Glutamatergic neuron (in vitro differentiated cells): ENCODE measurements at regions not wholly inside any gene's neighbourhood (a gene's known extent, or its start where the extent isn't known, plus 50 kb on each side); places are given as distances from the start of the nearest gene placed in this dataset.
"Not testable (repeated sequence)": the region's sequence is repeated elsewhere in the genome, so short reads cannot be mapped to it uniquely, and the experiment has no call there.

Experiments used
- DNase-seq: peaks from one replicate; pipeline ENCODE4 v3.0.0; 2022
- H3K27ac Mint-ChIP-seq: one replicate; pipeline ENCODE4 v1.8.0; 2020; ENCODE audit warnings: mild to moderate bottlenecking, mixed read lengths, inconsistent platforms; ENCODE audit not compliant: unreplicated experiment
- H3K27me3 Mint-ChIP-seq: one replicate; pipeline ENCODE4 v1.8.0; 2020; ENCODE audit warnings: mild to moderate bottlenecking, moderate library complexity, mixed read lengths, inconsistent platforms; ENCODE audit not compliant: unreplicated experiment
- H3K36me3 Mint-ChIP-seq: one replicate; pipeline ENCODE4 v1.8.0; 2020; ENCODE audit warnings: mild to moderate bottlenecking, mixed read lengths, inconsistent platforms; ENCODE audit not compliant: unreplicated experiment
- H3K4me1 Mint-ChIP-seq: one replicate; pipeline ENCODE4 v1.8.0; 2020; ENCODE audit warnings: mild to moderate bottlenecking, low read depth, mixed read lengths, inconsistent platforms; ENCODE audit not compliant: unreplicated experiment
- H3K4me3 Mint-ChIP-seq: one replicate; pipeline ENCODE4 v1.8.0; 2020; ENCODE audit warnings: mild to moderate bottlenecking, mixed read lengths, inconsistent platforms; ENCODE audit not compliant: unreplicated experiment
- H3K9me3 Mint-ChIP-seq: one replicate; pipeline ENCODE4 v1.8.0; 2020; ENCODE audit warnings: mild to moderate bottlenecking, moderate library complexity, mixed read lengths, inconsistent platforms; ENCODE audit not compliant: unreplicated experiment
- TF ChIP-seq, protein P1 (sequence below): fragments of 200-600 bp; sonication (generic); IDR thresholded peaks from one replicate; pipeline ENCODE4 v1.5.0; 2021; ENCODE audit not compliant: partially characterized antibody, unreplicated experiment

DNA sequence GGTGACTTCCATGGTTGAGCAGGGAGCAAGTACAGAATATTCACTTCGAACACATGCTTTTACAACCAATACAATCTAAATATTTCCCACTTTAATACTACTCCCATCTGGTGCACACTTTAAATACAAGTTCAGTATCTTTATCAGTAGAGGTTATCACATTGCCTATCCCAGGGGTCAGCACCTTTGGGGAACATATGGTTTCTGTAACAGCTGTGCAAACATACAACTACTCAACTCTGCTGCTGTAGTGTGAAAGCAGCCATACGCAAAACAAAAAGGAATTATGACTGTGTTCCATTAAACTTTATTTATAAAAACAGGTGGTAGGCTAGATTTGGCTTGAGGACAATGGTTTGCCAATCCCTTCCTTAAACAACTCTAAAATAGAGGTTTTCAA is 157.5 kb downstream of the XPNPEP1 start:
- TF ChIP-seq, protein P1, sequence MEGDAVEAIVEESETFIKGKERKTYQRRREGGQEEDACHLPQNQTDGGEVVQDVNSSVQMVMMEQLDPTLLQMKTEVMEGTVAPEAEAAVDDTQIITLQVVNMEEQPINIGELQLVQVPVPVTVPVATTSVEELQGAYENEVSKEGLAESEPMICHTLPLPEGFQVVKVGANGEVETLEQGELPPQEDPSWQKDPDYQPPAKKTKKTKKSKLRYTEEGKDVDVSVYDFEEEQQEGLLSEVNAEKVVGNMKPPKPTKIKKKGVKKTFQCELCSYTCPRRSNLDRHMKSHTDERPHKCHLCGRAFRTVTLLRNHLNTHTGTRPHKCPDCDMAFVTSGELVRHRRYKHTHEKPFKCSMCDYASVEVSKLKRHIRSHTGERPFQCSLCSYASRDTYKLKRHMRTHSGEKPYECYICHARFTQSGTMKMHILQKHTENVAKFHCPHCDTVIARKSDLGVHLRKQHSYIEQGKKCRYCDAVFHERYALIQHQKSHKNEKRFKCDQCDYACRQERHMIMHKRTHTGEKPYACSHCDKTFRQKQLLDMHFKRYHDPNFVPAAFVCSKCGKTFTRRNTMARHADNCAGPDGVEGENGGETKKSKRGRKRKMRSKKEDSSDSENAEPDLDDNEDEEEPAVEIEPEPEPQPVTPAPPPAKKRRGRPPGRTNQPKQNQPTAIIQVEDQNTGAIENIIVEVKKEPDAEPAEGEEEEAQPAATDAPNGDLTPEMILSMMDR: no peak
- Mint-ChIP-seq H3K4me1 (peaks cover 4% of the 10 kb centered on the region), H3K4me3 (no peak overlapping the region), H3K9me3 (no peaks in the 10 kb centered on the region), H3K36me3 (no peaks in the 10 kb centered on the region), H3K27me3 (peaks cover 1% of the 10 kb centered on the region), H3K27ac (no peak overlapping the region)
- no peak for DNase-seq

DNA sequence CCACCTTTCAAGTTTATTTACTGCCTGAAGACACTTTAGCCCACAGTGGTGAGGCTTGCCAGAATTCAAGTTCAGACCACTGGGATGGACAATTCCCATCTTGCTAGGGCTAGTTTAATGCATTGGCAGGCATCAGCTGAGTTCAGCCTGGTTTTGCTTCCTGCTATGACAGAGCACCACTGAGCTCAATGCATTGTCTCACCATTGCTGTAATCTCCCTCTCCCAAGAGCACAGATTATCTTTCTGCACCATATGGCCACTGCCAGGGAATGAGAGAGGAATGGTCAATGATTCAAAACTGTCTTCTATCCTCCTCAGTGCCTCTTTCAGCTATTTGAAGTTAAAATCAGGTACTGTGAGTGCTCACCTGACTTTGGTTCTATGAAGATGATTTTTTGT is 160.8 kb downstream of the XPNPEP1 start:
- Mint-ChIP-seq H3K9me3 (no peaks in the 10 kb centered on the region), H3K27me3 (peaks cover 1% of the 10 kb centered on the region), H3K27ac (peak overlapping the region; percentile 23), H3K4me1 (peaks cover 4% of the 10 kb centered on the region), H3K4me3 (no peak overlapping the region), H3K36me3 (no peaks in the 10 kb centered on the region)
- DNase-seq: no peak
- TF ChIP-seq, protein P1: no peak

DNA sequence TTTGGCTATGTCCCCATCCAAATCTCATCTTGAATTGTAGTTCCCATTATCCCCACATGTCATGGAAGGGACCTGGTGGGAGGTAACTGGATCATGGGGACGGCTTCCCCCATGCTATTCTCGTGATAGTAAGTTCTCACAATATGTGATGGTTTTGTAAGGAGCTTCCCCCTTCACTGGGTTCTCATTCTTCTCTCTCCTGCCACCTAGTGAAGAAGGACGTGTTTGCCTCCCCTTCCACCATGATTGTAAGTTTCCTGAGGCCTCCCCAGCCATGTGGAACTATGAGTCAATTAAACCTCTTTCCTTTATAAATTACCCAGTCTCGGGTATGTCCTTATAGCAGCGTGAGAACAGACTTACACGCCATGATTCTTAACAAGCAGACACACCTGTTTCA is 165.6 kb downstream of the XPNPEP1 start:
- H3K27me3 Mint-ChIP-seq, H3K4me1 Mint-ChIP-seq, H3K27ac Mint-ChIP-seq, H3K4me3 Mint-ChIP-seq, DNase-seq, H3K9me3 Mint-ChIP-seq, H3K36me3 Mint-ChIP-seq: not testable (repeated sequence)

DNA sequence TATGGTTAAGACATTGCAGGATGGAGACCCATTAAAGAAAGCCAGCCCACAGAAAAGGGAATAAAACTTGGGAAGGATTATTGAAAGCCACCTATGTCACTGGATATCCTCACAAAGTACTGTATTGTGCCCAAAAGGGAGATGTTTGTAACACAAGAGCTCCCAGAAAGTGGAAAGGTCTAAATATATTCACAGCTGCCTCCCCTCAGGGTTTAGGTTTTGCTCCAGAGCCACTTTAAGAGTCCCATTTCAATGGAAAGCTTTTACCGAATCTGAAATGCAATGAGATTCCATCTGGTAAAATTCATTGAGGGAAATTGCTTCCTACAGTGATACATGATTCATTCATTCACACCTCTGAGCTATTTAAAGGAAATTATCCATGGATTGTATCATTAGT is 176.4 kb downstream of the XPNPEP1 start:
- TF ChIP-seq, protein P1: no peak
- no peak overlapping the region for H3K4me3 Mint-ChIP-seq
- H3K9me3 Mint-ChIP-seq: no peaks in the 10 kb centered on the region
- H3K4me1 Mint-ChIP-seq: no peaks in the 10 kb centered on the region
- H3K36me3 Mint-ChIP-seq: no peaks in the 10 kb centered on the region
- H3K27me3 Mint-ChIP-seq: no peaks in the 10 kb centered on the region
- no peak overlapping the region for H3K27ac Mint-ChIP-seq
- no peak for DNase-seq

DNA sequence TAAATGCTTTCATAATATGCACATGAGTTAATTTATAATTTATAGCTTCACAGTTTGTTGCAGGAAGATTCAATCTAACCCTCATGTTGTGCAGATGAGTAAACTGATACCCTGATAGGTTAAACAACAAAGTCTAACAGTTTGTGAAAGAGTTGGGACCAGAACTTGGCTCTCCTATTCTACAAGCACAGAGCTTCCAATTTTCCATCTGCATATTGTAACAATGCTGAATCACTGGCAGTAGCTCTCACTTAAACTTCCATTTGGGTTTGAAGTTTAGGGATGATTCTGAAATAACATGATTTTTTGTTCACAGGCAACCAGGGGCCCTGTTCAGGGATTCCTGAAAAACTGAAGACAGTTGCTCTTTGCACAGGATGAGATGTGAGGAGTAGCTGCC is 179.3 kb downstream of the XPNPEP1 start:
- DNase-seq: no peak
- no peaks in the 10 kb centered on the region for H3K4me1 Mint-ChIP-seq
- no peak overlapping the region for H3K4me3 Mint-ChIP-seq
- H3K27me3 Mint-ChIP-seq: no peaks in the 10 kb centered on the region
- H3K9me3 Mint-ChIP-seq: no peaks in the 10 kb centered on the region
- TF ChIP-seq, protein P1: no peak
- no peaks in the 10 kb centered on the region for H3K36me3 Mint-ChIP-seq
- H3K27ac Mint-ChIP-seq: no peak overlapping the region

DNA sequence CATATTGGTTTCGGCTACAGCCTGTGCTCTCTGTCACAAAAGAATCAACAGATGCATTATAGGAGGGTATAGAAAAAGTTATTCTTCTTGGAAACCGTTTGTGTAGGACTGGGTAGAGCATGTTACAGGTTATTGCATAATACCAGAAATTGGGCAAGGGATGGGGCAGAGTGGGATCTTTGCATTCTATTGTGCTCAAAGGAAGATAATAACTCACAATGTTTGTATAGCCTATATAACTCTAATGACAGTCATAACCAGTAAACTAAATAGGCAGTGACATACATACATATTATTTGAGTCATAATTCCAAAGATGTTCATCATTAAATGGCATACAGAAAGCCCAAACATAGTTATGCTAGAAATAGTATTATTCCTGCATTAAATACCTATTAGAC is 179.7 kb downstream of the XPNPEP1 start:
- H3K27me3 Mint-ChIP-seq: no peaks in the 10 kb centered on the region

More for the DNA sequence above, 179.7 kb downstream of the XPNPEP1 start:
- no peak for DNase-seq
- no peaks in the 10 kb centered on the region for H3K9me3 Mint-ChIP-seq
- no peak overlapping the region for H3K4me3 Mint-ChIP-seq
- no peaks in the 10 kb centered on the region for H3K36me3 Mint-ChIP-seq
- H3K4me1 Mint-ChIP-seq: no peaks in the 10 kb centered on the region
- no peak overlapping the region for H3K27ac Mint-ChIP-seq
- TF ChIP-seq, protein P1: no peak
